ENCODE measurements at regions not wholly inside any gene's neighbourhood (a gene's known extent, or its start where the extent isn't known, plus 50 kb on each side); places are given as distances from the start of the nearest gene placed in this dataset.

DNA sequence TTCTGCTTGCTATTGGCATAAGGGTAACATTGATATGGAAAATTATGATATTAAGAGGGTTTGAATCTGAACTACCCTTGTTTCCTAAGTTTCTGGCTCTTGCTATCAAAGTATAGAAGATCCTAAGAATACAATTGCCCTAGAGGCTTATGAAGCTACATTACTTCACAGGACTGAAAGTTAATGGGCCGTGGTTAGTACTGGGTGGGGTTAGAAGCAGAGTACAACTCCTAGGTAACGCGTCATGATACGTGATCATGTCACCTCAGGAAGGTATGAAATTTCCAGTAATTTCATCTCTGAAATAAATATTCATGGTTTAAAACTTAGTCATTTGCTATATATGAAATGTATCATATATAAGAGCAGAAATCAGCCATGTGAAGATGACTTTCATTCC, 743.8 kb upstream of the NEGR1 start:
- no peak for TF ChIP-seq POLR2A (IDR thresholded peaks at IDR 0.05)
- TF ChIP-seq, protein P1, sequence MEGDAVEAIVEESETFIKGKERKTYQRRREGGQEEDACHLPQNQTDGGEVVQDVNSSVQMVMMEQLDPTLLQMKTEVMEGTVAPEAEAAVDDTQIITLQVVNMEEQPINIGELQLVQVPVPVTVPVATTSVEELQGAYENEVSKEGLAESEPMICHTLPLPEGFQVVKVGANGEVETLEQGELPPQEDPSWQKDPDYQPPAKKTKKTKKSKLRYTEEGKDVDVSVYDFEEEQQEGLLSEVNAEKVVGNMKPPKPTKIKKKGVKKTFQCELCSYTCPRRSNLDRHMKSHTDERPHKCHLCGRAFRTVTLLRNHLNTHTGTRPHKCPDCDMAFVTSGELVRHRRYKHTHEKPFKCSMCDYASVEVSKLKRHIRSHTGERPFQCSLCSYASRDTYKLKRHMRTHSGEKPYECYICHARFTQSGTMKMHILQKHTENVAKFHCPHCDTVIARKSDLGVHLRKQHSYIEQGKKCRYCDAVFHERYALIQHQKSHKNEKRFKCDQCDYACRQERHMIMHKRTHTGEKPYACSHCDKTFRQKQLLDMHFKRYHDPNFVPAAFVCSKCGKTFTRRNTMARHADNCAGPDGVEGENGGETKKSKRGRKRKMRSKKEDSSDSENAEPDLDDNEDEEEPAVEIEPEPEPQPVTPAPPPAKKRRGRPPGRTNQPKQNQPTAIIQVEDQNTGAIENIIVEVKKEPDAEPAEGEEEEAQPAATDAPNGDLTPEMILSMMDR (IDR thresholded peaks at IDR 0.05): no peak

Data from adrenal gland (tissue), 5 donors.